Uterus (tissue), 2 donors: ENCODE measurements at regions not wholly inside any gene's neighbourhood (a gene's known extent, or its start where the extent isn't known, plus 50 kb on each side); places are given as distances from the start of the nearest gene placed in this dataset.

Source experiments
- CTCF ChIP-seq, 4 experiments: fragments of 200-600 bp in 2 of 4; fragments of 450-650 bp in 2 of 4; sonication (generic) in 2 of 4; IDR thresholded peaks; one replicate each; pipeline ENCODE4 v1.5.1; 2016 to 2019; ENCODE audit warnings: antibody characterized with exemption in 4 of 4, mild to moderate bottlenecking in 2 of 4, moderate library complexity in 1 of 4
- POLR2A ChIP-seq, 2 donors: fragments of 450-650 bp; IDR thresholded peaks; one replicate each; pipeline ENCODE4 v1.6.1; 2016; ENCODE audit warnings: antibody characterized with exemption in 2 of 2, mild to moderate bottlenecking in 1 of 2, moderate library complexity in 1 of 2

- no peak for TF ChIP-seq CTCF (IDR thresholded peaks at IDR 0.05)
- no peak for TF ChIP-seq POLR2A (IDR thresholded peaks at IDR 0.05)
These were observed 277.6 kb upstream of the DACH1 start for GRCh38 chr13:72144636-72145035.
